GM12891 (cell line): ENCODE measurements at regions not wholly inside any gene's neighbourhood (a gene's known extent, or its start where the extent isn't known, plus 50 kb on each side); places are given as distances from the start of the nearest gene placed in this dataset.

Experiments used
- PAX5 ChIP-seq: IDR thresholded peaks from 2 replicates; pipeline ENCODE4 v1.6.1; 2011; ENCODE audit warnings: low read length, moderate library complexity, mild to moderate bottlenecking; ENCODE audit not compliant: insufficient read depth, severe bottlenecking
- POLR2A ChIP-seq: IDR thresholded peaks from 2 replicates; pipeline ENCODE4 v1.6.1; 2011; ENCODE audit warnings: low read depth, low read length, control low read depth
- POLR2AphosphoS5 ChIP-seq: IDR thresholded peaks from 2 replicates; pipeline ENCODE4 v1.6.1; 2011; ENCODE audit warnings: low read depth, low read length, control low read depth
- SPI1 ChIP-seq: IDR thresholded peaks from 2 replicates; pipeline ENCODE4 v1.6.1; 2011; ENCODE audit warnings: low read depth, low read length, control low read depth
- TAF1 ChIP-seq: IDR thresholded peaks from 2 replicates; pipeline ENCODE4 v1.6.1; 2011; ENCODE audit warnings: low read depth, low read length, control low read depth

DNA sequence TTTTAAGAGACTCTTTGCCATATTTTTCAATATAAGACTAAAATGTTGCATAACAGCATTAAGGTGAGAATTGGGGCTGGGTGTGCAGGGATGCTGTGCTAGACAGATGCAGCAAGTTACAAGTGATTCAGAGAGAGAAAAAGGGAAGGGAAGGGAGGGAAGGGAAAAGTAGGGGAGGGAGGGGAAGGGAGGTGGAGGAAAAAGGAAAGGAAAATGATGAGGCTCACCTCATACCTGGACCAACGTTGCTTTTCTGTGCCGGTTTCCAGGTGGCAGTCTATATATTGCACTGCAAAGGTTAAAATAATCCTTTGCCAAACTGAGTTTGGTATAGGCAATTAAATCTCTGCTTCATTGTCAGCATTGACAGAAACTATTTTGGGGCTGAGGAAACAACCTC, 155.4 kb upstream of the LAMA2 start:
- no peak for TF ChIP-seq POLR2A
- no peak for TF ChIP-seq PAX5
- TF ChIP-seq POLR2AphosphoS5, result no peak
- TF ChIP-seq TAF1, result no peak
- TF ChIP-seq SPI1, result no peak
